Mucosa of descending colon (tissue), 3 donors: ENCODE measurements at regions not wholly inside any gene's neighbourhood (a gene's known extent, or its start where the extent isn't known, plus 50 kb on each side); places are given as distances from the start of the nearest gene placed in this dataset.

Source experiments
- ATAC-seq: fragments of 200-7000 bp; cut with Tn5 transposase; one replicate; pipeline ENCODE4 v1.9.1; 2020; ENCODE audit warnings: mild to moderate bottlenecking, moderate library complexity
- DNase-seq, 3 donors: peaks; one replicate each; pipeline ENCODE4 v3.0.0-alpha.2; 2020
- H3K36me3 ChIP-seq: fragments of 200-600 bp; one replicate; pipeline ENCODE4 v1.8.0; 2021; ENCODE audit warnings: low read depth, mild to moderate bottlenecking
- H3K4me1 ChIP-seq: fragments of 200-600 bp; one replicate; pipeline ENCODE4 v1.8.0; 2021; ENCODE audit warnings: low read depth, mild to moderate bottlenecking
- H3K4me3 ChIP-seq: fragments of 200-600 bp; one replicate; pipeline ENCODE4 v1.8.0; 2021; ENCODE audit warnings: mild to moderate bottlenecking
- H3K9me3 ChIP-seq: fragments of 200-600 bp; one replicate; pipeline ENCODE4 v1.8.0; 2021; ENCODE audit warnings: mild to moderate bottlenecking
- intact Hi-C, 2 donors: fragments of 100-400 bp; cut with DNase I in 1 of 2; cut with micrococcal nuclease in 1 of 2; formaldehyde crosslinking; loops; one replicate each; pipeline versions ENCODE4 v1.11.0 to v1.11.1; 2022; cut with DNase I, micrococcal nuclease
- TF ChIP-seq, protein P1 (sequence below): fragments of 200-600 bp; IDR thresholded peaks from one replicate; pipeline ENCODE4 v1.8.0; 2022; ENCODE audit warnings: antibody characterized with exemption, mild to moderate bottlenecking
- donor health status: DM: no; HTN: no; CAD: no; lungs with moderate emphysema.
- donor health status: DM: no; HTN: no; CAD: no.
- donor health status: DM: no; HTN: yes; CAD: no.

DNA sequence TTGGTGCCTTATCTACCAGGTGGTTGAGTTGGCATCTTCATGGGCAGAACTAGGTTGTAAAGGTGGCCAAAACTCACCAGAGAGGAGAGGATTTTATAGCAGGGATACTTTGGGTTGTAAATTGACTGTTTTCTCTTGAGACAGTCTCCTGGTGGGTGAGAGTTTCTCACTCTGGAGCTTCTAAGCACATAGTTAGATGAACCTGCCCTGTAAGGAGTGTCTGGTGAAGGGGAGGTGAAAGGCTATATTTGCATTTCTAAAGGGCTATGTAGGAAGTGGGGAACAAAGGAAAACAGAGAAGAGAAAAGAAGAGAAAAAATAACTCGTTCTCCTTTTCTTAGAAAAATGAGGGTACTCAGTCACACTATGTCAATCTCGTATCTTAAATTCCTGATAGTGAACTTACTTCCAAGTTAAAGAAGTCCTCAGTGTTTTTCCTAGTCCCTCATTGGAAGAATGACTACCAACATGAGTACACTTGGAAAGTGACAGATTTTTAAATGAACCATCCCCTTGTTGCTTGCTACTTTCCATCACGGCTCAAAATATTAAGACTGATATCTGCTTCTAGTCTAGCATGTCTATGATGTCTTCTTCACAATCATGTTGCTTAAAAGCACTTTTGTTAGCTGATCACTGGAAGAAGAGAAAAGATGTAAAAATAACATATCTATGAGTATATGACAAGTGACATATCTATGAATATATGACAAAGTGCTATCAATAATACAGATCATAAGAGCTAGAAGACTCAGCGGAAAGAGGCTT lies 113.8 kb upstream of the P2RY1 start:
- ATAC-seq (no peak), DNase-seq (no peak)
- no peak overlapping the region for H3K4me3 ChIP-seq
- intact Hi-C loops = no loop called here
- no peaks in the 10 kb centered on the region for H3K9me3 ChIP-seq
- no peaks in the 10 kb centered on the region for H3K4me1 ChIP-seq
- TF ChIP-seq, protein P1, sequence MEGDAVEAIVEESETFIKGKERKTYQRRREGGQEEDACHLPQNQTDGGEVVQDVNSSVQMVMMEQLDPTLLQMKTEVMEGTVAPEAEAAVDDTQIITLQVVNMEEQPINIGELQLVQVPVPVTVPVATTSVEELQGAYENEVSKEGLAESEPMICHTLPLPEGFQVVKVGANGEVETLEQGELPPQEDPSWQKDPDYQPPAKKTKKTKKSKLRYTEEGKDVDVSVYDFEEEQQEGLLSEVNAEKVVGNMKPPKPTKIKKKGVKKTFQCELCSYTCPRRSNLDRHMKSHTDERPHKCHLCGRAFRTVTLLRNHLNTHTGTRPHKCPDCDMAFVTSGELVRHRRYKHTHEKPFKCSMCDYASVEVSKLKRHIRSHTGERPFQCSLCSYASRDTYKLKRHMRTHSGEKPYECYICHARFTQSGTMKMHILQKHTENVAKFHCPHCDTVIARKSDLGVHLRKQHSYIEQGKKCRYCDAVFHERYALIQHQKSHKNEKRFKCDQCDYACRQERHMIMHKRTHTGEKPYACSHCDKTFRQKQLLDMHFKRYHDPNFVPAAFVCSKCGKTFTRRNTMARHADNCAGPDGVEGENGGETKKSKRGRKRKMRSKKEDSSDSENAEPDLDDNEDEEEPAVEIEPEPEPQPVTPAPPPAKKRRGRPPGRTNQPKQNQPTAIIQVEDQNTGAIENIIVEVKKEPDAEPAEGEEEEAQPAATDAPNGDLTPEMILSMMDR = no peak
- no peaks in the 10 kb centered on the region for H3K36me3 ChIP-seq

DNA sequence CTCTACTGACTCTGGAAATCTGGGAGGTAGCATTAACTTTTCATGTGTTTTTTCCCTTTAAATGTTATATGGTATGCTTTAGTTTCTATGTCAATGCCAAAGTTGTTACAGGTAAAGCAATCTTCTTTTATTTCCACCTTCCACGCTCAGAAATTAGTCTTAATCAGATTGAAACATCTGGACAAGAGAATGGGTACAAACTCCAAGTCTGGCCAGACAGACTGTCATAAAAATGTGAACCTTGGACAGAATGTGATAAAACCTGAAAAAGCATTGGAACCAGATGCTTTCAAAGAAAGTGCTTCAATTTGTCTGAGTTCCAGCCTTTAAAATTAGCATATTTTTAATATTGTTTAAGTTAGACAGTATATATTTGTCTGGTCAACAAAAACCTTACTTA lies 110.7 kb upstream of the P2RY1 start:
- TF ChIP-seq, protein P1 = no peak
- H3K4me3 ChIP-seq = no peak overlapping the region
- no peaks in the 10 kb centered on the region for H3K36me3 ChIP-seq
- H3K9me3 ChIP-seq = no peaks in the 10 kb centered on the region
- ATAC-seq = peak; percentile 75
- DNase-seq = peak in 1 of 3 donors; percentile 18
- H3K4me1 ChIP-seq = no peaks in the 10 kb centered on the region
- intact Hi-C loops = no loop called here

DNA sequence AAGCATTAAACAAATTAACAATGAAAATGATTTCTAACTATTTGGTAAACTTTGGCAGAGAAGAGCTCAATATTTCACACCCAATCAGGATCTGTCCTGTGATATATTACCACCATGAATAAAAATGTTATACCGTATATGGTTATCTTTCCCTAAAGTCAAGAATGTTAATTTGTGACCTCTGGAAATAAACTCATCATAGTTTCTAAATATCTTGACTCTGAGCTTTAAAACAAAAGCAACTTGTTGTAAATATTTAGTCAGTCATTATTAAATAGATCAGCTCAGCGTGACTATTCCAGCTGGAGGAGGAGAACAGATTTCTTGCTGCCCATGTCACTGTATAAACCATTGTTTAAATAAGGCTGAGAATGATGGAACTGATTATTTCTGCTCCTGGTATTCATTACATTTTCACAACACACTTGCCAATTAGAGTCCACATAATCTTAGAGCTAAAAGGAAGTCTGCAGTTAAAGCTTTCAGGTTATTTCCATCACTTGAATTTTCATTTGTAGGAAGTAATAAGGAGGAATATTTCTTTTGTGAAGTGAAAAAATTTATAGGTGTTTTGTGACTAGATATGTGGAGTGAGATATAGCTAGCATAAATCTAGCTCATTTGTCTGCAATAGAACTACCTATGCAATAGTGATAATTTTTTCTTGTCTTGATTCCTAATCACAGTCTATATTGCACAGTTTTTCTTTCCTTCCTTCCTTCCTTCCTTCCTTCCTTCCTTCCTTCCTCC lies 106.5 kb upstream of the P2RY1 start:
- no peaks in the 10 kb centered on the region for H3K36me3 ChIP-seq
- TF ChIP-seq, protein P1 = no peak
- DNase-seq (no peak), ATAC-seq (no peak)
- H3K4me1 ChIP-seq = no peaks in the 10 kb centered on the region
- no peak overlapping the region for H3K4me3 ChIP-seq
- intact Hi-C loops = no loop called here
- H3K9me3 ChIP-seq = no peaks in the 10 kb centered on the region

DNA sequence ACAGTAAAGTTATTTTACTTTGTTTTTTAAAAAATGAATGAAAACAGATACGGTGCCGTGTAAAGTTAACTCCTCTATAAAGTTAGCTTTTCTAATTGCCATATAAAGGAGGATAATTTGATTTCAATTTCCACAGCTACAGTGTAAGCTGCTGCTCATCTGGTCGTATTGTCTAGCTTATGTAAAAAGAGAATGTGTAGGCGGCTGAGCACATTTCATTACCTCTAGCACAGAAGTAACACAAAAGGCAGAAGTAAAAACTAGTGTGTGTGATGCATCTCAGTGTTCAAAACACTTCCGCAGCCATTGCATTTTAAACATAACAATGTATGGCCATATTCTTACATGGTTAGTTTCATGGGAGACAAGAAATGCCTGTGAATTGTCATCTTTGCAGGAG lies 105.0 kb upstream of the P2RY1 start:
- no peaks in the 10 kb centered on the region for H3K36me3 ChIP-seq
- no peak for ATAC-seq
- no peak overlapping the region for H3K4me3 ChIP-seq
- no peaks in the 10 kb centered on the region for H3K9me3 ChIP-seq
- intact Hi-C loops = no loop called here
- no peaks in the 10 kb centered on the region for H3K4me1 ChIP-seq
- no peak for DNase-seq
- TF ChIP-seq, protein P1 = no peak

DNA sequence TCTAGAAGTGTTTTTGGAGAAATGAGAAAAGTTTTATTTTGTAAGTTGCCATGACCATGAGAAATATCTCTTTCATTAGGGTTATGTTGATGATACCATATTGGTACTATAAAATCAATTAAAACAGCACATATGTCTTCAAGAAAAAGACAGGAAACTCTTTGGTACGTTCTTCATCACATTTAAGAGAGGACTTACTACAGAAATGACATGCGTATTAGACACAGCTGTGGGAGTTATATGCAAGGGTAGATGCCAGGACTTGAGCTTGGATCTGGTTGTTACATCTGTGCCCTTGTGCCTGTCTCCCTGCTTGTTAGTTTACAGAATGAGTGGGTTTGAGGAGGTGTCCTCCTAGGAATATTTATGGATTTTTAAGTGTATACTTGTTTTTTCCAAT lies 103.4 kb upstream of the P2RY1 start:
- Histone ChIP-seq H3K4me1 (no peaks in the 10 kb centered on the region), H3K4me3 (no peak overlapping the region), H3K9me3 (no peaks in the 10 kb centered on the region), H3K36me3 (no peaks in the 10 kb centered on the region)
- ATAC-seq = no peak
- intact Hi-C loops = no loop called here
- TF ChIP-seq, protein P1 = no peak
- no peak for DNase-seq
